GM21619 (cell line): ENCODE measurements at regions not wholly inside any gene's neighbourhood (a gene's known extent, or its start where the extent isn't known, plus 50 kb on each side); places are given as distances from the start of the nearest gene placed in this dataset.

ENCODE experiments used
- ATAC-seq: cut with Tn5 transposase; IDR thresholded peaks from one replicate; pipeline ENCODE4 v1.9.1; 2021; ENCODE audit not compliant: unreplicated experiment

DNA sequence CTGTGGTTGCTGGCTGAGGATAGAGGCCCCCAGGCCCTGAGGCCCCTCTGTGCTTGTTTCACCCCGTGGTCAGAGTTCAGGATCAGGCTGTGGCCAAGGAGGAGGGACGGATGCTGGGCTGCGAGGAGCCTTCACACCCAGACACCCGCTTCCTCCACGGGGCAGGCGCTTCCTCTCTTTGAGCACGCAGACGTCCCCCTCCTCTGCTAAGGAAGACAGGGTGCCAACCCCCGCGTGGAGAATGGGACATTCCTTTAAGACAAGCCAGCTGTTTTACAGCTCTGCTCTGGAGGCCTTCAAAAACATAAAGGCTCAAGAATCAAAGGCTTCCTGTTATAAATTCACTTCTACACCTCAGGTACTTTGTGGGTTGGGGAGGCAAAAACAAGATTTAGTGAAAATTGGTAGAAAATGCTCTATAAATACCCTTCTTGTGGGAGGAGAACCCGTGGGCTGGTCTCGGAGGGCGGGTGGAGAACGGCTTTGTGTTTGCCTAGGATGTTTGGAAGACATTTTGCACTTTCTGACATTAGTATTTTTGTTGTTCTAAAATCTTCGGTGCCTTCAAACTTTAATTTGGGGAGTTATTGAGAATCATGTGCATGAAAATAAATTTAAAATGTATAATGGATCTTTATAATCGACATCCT, 60.8 kb upstream of the FOXF1 start:
- no peak for ATAC-seq

DNA sequence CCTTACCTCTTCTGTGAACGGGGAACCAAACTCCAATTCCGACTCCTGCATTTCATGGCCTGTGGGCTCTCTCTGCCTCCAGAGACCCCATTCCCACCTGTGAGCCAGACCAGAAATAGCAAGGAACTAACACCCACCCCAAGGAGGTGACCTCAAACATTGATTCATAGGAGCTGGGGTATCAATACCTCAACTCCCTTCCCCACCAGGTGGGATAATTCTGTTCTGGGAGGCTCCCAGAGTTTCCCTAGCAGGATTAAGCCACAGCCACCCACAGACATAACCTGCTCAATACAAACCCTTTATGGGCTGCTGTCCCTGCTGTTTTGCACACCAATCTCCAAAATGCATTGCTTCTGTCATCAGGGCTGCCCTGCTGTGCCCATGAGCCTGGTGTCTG, 59.6 kb upstream of the FOXF1 start:
- no peak for ATAC-seq

DNA sequence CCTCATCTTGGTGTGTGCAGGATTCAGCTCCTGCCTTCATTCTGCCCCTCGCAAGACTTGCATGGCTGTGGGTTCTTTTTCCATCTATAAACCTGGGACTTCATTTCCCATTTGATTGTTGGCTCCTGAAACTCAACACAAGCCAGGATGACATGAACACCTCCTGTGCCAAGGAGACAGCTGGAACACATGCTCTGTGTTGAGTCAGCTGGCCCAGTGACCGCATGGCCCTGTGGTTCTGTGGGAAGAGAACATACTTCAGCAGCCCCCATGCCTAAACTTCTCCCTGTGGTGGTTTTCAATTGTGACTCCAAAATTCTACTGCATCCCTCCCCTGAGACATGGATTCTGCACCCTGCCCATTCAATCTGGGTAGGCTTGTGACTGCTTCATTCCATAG, 57.9 kb upstream of the FOXF1 start:
- no peak for ATAC-seq

DNA sequence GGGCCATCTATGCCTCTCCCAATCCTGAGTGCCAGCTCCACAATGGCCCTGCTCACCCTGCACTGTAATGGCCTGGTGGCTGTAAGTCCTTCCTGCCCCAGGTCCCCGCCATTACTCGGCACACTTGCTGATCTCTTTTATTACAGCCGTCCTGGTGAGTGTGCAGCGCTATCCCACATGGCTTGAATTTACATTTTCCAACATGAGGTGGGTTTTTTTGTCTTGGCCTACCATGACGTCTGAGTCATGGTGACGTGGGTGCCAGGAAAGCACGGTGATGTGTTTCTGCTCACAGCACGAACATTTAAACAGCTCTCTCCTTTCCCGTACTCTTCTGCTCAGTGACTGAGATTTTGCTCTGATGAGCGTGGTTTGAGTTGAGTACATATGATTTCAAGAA, 55.2 kb upstream of the FOXF1 start:
- ATAC-seq = no peak

DNA sequence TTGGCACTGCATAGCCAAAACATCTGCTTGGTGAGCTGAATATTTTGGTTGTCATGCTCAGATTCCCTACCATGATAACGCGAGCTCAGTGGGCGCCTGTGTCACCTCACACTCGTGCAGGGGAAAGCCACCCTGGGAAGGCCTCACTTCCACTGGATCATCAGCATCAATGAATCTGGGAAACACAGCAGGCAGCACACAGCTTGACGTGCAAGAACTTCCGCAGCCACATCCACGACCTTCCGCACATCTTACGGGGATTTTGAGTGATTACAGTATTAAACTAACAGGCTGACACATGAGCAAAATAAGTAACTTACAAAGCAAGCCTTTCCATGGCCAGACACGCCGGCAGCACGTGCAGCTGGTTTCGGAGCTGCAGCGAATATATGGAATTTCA, 54.7 kb upstream of the FOXF1 start:
- ATAC-seq = no peak

DNA sequence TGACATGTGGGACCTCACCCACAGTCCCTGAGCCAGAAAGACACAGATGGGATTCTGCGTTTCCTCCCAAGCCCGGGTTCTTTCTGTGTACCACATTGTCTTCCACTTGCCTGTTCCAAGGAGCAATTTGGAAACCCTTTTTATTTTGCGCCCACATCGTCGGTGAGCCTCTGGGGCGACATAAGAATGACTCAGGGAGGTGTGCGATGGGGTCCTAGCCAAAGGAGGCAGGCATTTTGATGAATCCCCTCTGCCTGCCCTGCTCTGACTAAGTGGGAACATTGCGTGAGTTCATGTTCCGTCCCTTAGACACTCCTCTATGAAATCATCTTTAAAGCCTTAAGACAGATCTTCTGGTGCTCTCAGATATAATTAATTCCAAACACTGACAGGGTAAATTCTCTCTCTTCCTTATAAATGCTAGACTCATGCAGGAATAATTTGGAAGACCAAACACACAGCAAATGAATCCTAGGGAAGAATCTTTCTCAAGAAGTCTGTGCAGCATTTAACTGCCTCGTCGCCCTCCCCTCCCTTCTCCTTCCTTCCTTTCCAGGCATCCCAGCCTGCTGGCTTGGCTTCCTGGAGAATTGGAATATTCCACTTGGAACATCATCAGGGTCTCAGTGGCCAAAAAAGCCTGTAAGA, 52.7 kb upstream of the FOXF1 start:
- no peak for ATAC-seq

DNA sequence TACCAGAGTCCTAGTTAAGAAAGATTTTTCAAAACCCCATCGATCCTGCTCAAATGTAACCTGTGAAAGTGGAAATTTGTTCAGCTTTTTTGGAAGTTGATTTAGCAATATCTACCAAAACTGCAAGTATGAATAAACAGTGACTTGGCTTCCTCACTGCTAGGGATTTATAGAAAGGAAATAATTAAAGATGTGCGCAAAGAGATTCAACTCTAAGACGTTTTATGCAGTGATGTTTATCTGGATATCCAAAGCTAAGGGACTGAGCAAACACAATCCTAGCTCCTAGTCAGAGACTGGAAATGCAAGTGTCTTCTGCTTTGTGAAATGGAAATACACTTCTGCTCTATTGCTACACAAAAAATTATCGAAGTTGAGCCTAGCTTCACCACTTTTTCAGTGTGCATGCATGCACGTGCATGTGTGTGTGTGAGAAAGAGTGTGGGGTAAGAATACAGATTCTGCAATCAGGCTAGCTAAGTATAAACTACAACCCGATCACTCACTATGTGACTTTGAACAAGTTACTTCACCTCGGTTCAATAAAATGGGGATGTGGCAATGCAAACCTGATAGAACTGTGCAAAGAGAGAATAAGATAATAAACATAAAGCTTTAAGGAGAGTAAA, 52.1 kb upstream of the FOXF1 start:
- ATAC-seq = no peak

DNA sequence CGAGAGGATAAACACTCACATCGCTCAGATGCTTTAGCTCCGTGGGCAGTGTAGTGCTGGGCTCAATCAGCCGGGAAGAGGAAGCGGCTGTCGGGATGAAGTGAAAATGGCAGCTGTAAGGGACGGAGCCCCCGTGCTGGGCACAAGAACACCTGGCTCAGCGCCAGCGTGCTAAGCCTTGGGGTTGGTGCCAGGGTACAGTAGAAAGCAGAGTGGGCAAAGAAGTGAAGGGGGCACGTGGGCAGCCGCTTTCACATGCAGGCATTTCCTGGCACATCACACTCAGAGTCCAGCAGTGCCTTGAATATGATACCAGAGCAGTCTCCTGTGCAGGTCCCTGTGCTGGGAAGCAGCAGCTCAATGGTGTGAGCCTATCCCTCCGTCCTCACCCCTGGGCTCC, 51.1 kb upstream of the FOXF1 start:
- ATAC-seq = no peak
